ENCODE measurements at regions not wholly inside any gene's neighbourhood (a gene's known extent, or its start where the extent isn't known, plus 50 kb on each side); places are given as distances from the start of the nearest gene placed in this dataset.

GRCh38 chr14:38521591-38521990, 265.7 kb upstream of the CLEC14A start:
- DNase-seq = no peak
- H3K4me1 Mint-ChIP-seq (ENCODE audit: low read depth) = no peaks in the 10 kb centered on the region
- Histone ChIP-seq H3K9me3 (ENCODE audit: control insufficient read depth in 1 of 2, insufficient read depth in 1 of 2, low read length in 2 of 2) (no peaks in the 10 kb centered on the region), H3K4me3 (ENCODE audit: low read length) (no peak overlapping the region), H3K36me3 (ENCODE audit: insufficient read depth, low read length) (no peaks in the 10 kb centered on the region), H3K27me3 (ENCODE audit: control insufficient read depth in 1 of 2, insufficient read depth in 2 of 2, low read length in 2 of 2) (no peaks in the 10 kb centered on the region), H3K4me1 (ENCODE audit: insufficient read depth, low read length) (no peaks in the 10 kb centered on the region), H3K27ac (ENCODE audit: low read depth in 1 of 2, low read length in 2 of 2) (no peak overlapping the region)
- no peaks in the 10 kb centered on the region for H3K9me3 Mint-ChIP-seq
- ChIA-PET POLR2A (no interaction called here), CTCF (no interaction called here)
- intact Hi-C loops (cut with DNase I, micrococcal nuclease) = no loop called here
- H3K4me3 Mint-ChIP-seq = no peak overlapping the region
- no peaks in the 10 kb centered on the region for H3K27me3 Mint-ChIP-seq
- TF ChIP-seq CTCF (IDR thresholded peaks at IDR 0.05) = no peak
- no peaks in the 10 kb centered on the region for H3K36me3 Mint-ChIP-seq (ENCODE audit: low read depth)
- no peak for ATAC-seq (ENCODE audit: poor library complexity)
- H3K27ac Mint-ChIP-seq = no peak overlapping the region

- Mint-ChIP-seq H3K27ac (no peak overlapping the region), H3K9me3 (no peaks in the 10 kb centered on the region), H3K27me3 (no peaks in the 10 kb centered on the region), H3K4me1 (ENCODE audit: low read depth) (no peaks in the 10 kb centered on the region), H3K4me3 (no peak overlapping the region), H3K36me3 (ENCODE audit: low read depth) (no peaks in the 10 kb centered on the region)
- CTCF ChIA-PET = no interaction called here
- Histone ChIP-seq H3K4me1 (ENCODE audit: insufficient read depth, low read length) (no peaks in the 10 kb centered on the region), H3K27ac (ENCODE audit: low read depth in 1 of 2, low read length in 2 of 2) (no peak overlapping the region), H3K27me3 (ENCODE audit: control insufficient read depth in 1 of 2, insufficient read depth in 2 of 2, low read length in 2 of 2) (no peaks in the 10 kb centered on the region), H3K36me3 (ENCODE audit: insufficient read depth, low read length) (no peaks in the 10 kb centered on the region), H3K4me3 (ENCODE audit: low read length) (no peak overlapping the region), H3K9me3 (ENCODE audit: control insufficient read depth in 1 of 2, insufficient read depth in 1 of 2, low read length in 2 of 2) (no peaks in the 10 kb centered on the region)
- TF ChIP-seq CTCF (IDR thresholded peaks at IDR 0.05) = no peak
- ATAC-seq (ENCODE audit: poor library complexity) (no peak), DNase-seq (no peak)
- intact Hi-C loops (cut with DNase I, micrococcal nuclease) = no loop called here
- POLR2A ChIA-PET = no interaction called here
These were observed 261.5 kb upstream of the CLEC14A start for GRCh38 chr14:38517426-38517825.

GRCh38 chr14:38512236-38512635, 256.3 kb upstream of the CLEC14A start:
- Mint-ChIP-seq H3K4me3 (no peak overlapping the region), H3K27me3 (no peaks in the 10 kb centered on the region), H3K27ac (no peak overlapping the region), H3K36me3 (ENCODE audit: low read depth) (no peaks in the 10 kb centered on the region), H3K4me1 (ENCODE audit: low read depth) (no peaks in the 10 kb centered on the region), H3K9me3 (no peaks in the 10 kb centered on the region)
- no peak for ATAC-seq (ENCODE audit: poor library complexity)
- no peak for DNase-seq
- no peak overlapping the region for H3K27ac ChIP-seq (ENCODE audit: low read depth in 1 of 2, low read length in 2 of 2)
- no peak for TF ChIP-seq CTCF (IDR thresholded peaks at IDR 0.05)
- intact Hi-C loops (cut with DNase I, micrococcal nuclease) = no loop called here
- no peaks in the 10 kb centered on the region for H3K4me1 ChIP-seq (ENCODE audit: insufficient read depth, low read length)
- ChIA-PET CTCF (no interaction called here), POLR2A (no interaction called here)
- no peaks in the 10 kb centered on the region for H3K27me3 ChIP-seq (ENCODE audit: control insufficient read depth in 1 of 2, insufficient read depth in 2 of 2, low read length in 2 of 2)
- H3K4me3 ChIP-seq (ENCODE audit: low read length) = no peak overlapping the region
- H3K9me3 ChIP-seq (ENCODE audit: control insufficient read depth in 1 of 2, insufficient read depth in 1 of 2, low read length in 2 of 2) = no peaks in the 10 kb centered on the region
- no peaks in the 10 kb centered on the region for H3K36me3 ChIP-seq (ENCODE audit: insufficient read depth, low read length)
